H1 (cell line): ENCODE measurements at regions not wholly inside any gene's neighbourhood (a gene's known extent, or its start where the extent isn't known, plus 50 kb on each side); places are given as distances from the start of the nearest gene placed in this dataset.

Experiments used
- BACH1 ChIP-seq: IDR thresholded peaks from 2 replicates; pipeline ENCODE4 v1.6.1; 2012; ENCODE audit warnings: low read length, improper control_type of control experiment
- EGR1 ChIP-seq: IDR thresholded peaks from 2 replicates; pipeline ENCODE4 v1.6.1; 2011; ENCODE audit warnings: low read depth, low read length, borderline replicate concordance
- EP300 ChIP-seq, 2 experiments: IDR thresholded peaks; 1 replicate in 1 of 2; 2 replicates in 1 of 2; pipeline ENCODE4 v1.6.1; 2011 to 2012; ENCODE audit warnings: low read depth in 2 of 2, low read length in 2 of 2, mild to moderate bottlenecking in 2 of 2, borderline replicate concordance in 1 of 2, inconsistent platforms in 1 of 2, moderate library complexity in 1 of 2
- GABPA ChIP-seq: IDR thresholded peaks from 2 replicates; pipeline ENCODE4 v1.6.1; 2011; ENCODE audit warnings: mild to moderate bottlenecking, low read length, moderate library complexity, borderline replicate concordance; ENCODE audit not compliant: insufficient read depth
- JUN ChIP-seq: IDR thresholded peaks from 2 replicates; pipeline ENCODE4 v1.6.1; 2011; ENCODE audit warnings: low read depth, mild to moderate bottlenecking, improper control_type of control experiment, low read length
- POLR2AphosphoS5 ChIP-seq: IDR thresholded peaks from 2 replicates; pipeline ENCODE4 v1.6.1; 2011; ENCODE audit warnings: low read depth, low read length
- RAD21 ChIP-seq, 2 experiments: IDR thresholded peaks in 1 of 2; conservative IDR thresholded peaks in 1 of 2; 2 replicates each; pipeline ENCODE4 v1.6.1; 2011; ENCODE audit warnings: low read depth in 2 of 2, low read length in 2 of 2, improper control_type of control experiment in 1 of 2, inconsistent platforms in 1 of 2, mild to moderate bottlenecking in 1 of 2, moderate library complexity in 1 of 2
- RFX5 ChIP-seq: IDR thresholded peaks from 2 replicates; pipeline ENCODE4 v1.6.1; 2011; ENCODE audit warnings: low read depth, low read length, improper control_type of control experiment, borderline replicate concordance
- SP2 ChIP-seq: IDR thresholded peaks from 2 replicates; pipeline ENCODE4 v1.6.1; 2012; ENCODE audit warnings: mild to moderate bottlenecking, low read length, inconsistent platforms
- TAF1 ChIP-seq: IDR thresholded peaks from 2 replicates; pipeline ENCODE4 v1.6.1; 2011; ENCODE audit warnings: mild to moderate bottlenecking, low read depth, low read length
- TBP ChIP-seq: IDR thresholded peaks from 2 replicates; pipeline ENCODE4 v1.6.1; 2011; ENCODE audit warnings: low read depth, low read length, improper control_type of control experiment
- TF ChIP-seq, protein P1 (sequence below), 3 experiments: IDR thresholded peaks; 1 replicate in 2 of 3; 2 replicates in 1 of 3; pipeline versions ENCODE4 v1.5.1 to v1.6.1; 2011; ENCODE audit warnings: low read length in 3 of 3, mild to moderate bottlenecking in 3 of 3, inconsistent platforms in 2 of 3, low read depth in 1 of 3, moderate library complexity in 1 of 3; ENCODE audit not compliant: insufficient read depth in 1 of 3; ENCODE audit errors: control extremely low read depth in 1 of 3
- TF ChIP-seq, protein P2 (sequence below): IDR thresholded peaks from 2 replicates; pipeline ENCODE4 v1.6.1; 2012; ENCODE audit warnings: inconsistent platforms

DNA sequence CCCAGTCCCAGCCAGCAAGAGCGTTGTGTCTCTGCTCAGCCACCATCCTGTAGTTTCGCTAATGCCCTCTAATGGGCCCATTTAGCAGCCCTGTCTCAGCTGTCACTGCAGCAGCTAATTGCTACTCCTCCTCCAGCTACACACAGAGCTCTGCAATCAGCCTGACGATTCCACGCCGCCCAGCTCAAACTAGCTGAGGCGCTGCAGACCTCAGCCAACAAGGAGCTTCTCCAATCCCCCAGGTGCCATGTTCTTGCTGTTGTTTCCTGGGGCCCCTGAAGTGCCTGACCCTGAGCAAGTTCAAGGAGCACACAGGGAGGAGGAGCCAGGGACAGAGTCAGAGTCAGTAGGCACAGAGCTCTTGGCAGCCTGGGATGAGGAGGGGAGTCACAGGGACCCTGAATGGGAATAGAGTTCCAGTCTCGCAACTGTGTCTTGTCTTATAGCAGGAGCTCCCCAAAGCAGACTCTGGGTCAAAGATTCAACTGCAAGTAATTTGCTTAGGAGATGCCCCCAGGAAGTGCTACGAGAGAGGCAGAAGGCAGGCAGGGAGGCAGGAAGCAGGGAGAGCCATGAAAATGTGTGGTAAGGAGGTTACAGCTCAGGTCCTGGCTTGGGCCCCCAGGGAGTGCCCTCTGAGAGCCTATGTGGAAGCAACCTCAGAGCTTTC lies 135.8 kb upstream of the UNC5B start:
- TF ChIP-seq EP300 (IDR thresholded peaks at IDR 0.05; ENCODE audit: borderline replicate concordance in 1 of 2, low read depth in 2 of 2, low read length in 2 of 2) (no peak), POLR2AphosphoS5 (no peak), BACH1 (no peak), RAD21 (IDR thresholded peaks at IDR 0.05 in 1 of 2, conservative IDR thresholded peaks at IDR 0.05 in 1 of 2; ENCODE audit: low read depth in 2 of 2, low read length in 2 of 2) (no peak; a peak in 1 of 4 replicates), GABPA (no peak), EGR1 (no peak), RFX5 (no peak), JUN (no peak), SP2 (no peak), TBP (no peak), TAF1 (no peak)
- TF ChIP-seq, protein P1, sequence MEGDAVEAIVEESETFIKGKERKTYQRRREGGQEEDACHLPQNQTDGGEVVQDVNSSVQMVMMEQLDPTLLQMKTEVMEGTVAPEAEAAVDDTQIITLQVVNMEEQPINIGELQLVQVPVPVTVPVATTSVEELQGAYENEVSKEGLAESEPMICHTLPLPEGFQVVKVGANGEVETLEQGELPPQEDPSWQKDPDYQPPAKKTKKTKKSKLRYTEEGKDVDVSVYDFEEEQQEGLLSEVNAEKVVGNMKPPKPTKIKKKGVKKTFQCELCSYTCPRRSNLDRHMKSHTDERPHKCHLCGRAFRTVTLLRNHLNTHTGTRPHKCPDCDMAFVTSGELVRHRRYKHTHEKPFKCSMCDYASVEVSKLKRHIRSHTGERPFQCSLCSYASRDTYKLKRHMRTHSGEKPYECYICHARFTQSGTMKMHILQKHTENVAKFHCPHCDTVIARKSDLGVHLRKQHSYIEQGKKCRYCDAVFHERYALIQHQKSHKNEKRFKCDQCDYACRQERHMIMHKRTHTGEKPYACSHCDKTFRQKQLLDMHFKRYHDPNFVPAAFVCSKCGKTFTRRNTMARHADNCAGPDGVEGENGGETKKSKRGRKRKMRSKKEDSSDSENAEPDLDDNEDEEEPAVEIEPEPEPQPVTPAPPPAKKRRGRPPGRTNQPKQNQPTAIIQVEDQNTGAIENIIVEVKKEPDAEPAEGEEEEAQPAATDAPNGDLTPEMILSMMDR (IDR thresholded peaks at IDR 0.05; ENCODE audit: control extremely low read depth in 1 of 3, insufficient read depth in 1 of 3, low read depth in 1 of 3, low read length in 3 of 3) = no peak; a peak in 1 of 4 replicates
- TF ChIP-seq, protein P2, sequence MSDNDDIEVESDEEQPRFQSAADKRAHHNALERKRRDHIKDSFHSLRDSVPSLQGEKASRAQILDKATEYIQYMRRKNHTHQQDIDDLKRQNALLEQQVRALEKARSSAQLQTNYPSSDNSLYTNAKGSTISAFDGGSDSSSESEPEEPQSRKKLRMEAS = no peak
